ENCODE measurements at regions not wholly inside any gene's neighbourhood (a gene's known extent, or its start where the extent isn't known, plus 50 kb on each side); places are given as distances from the start of the nearest gene placed in this dataset.

GRCh38 chr7:80385508-80385907 lies 126.4 kb downstream of the GNAT3 start:
- TF ChIP-seq CTCF (conservative IDR thresholded peaks at IDR 0.05; ENCODE audit: low read depth in 2 of 2) (no peak), REST (IDR thresholded peaks at IDR 0.05; ENCODE audit: unreplicated experiment) (no peak), POLR2AphosphoS5 (IDR thresholded peaks at IDR 0.05; ENCODE audit: low read depth) (no peak), EZH2 (IDR thresholded peaks at IDR 0.05; ENCODE audit: low read depth, unreplicated experiment) (no peak), CREB1 (CRISPR knock-in tag; IDR thresholded peaks at IDR 0.05; ENCODE audit: low read depth) (no peak), ZNF331 (CRISPR knock-in tag; IDR thresholded peaks at IDR 0.05; ENCODE audit: low read depth) (no peak), JUNB (IDR thresholded peaks at IDR 0.05; ENCODE audit: unreplicated experiment) (no peak), ETS1 (IDR thresholded peaks at IDR 0.05) (no peak), ZNF462 (CRISPR knock-in tag; IDR thresholded peaks at IDR 0.05) (no peak)

All from GM23338 (cell line).